ENCODE measurements at regions not wholly inside any gene's neighbourhood (a gene's known extent, or its start where the extent isn't known, plus 50 kb on each side); places are given as distances from the start of the nearest gene placed in this dataset.

DNA sequence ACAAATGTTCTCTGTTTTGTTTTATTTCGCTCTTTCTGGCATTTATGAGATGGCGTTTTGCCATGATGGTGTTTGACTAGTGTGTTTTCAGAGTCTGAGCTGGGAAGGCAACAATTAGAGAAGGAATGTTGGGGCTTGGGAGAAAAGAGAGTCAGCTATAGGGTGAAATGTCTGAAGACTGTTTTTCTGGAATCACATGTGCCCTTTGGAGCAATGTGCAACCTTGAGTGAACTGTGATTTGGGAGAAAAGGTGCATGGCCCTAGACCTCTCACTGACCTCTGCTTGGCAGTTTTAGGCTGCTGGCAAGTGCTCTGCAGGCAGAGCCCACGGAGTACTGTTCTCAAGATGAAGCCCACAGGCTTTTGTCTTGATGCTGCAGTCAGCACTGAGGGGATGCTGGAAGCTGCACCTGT lies 379.9 kb upstream of the PDE3A start:
- FAIRE-seq (no peak), ATAC-seq (no peak), DNase-seq (ENCODE audit: extremely low read depth in 1 of 4, low spot score in 3 of 4) (no peak)
- Histone ChIP-seq H3K27ac (ENCODE audit: extremely low read depth, low read depth, low read length) (no peak overlapping the region), H2AFZ (ENCODE audit: low read depth, low read length) (no peak overlapping the region), H3K27me3 (ENCODE audit: control insufficient read depth in 2 of 2, insufficient read depth in 2 of 2, low read length in 2 of 2) (no peaks in the 10 kb centered on the region), H3K79me2 (ENCODE audit: control insufficient read depth, insufficient read depth, low read length) (no peaks in the 10 kb centered on the region), H3K4me2 (ENCODE audit: insufficient read depth, low read length) (no peak overlapping the region), H4K20me1 (replicated peaks; ENCODE audit: control insufficient read depth, insufficient read depth, low read length) (no peaks in the 10 kb centered on the region), H3K4me3 (no peak overlapping the region), H3K9me3 (replicated peaks; ENCODE audit: control insufficient read depth, insufficient read depth, low read depth, low read length) (no peaks in the 10 kb centered on the region; the same call in 1 of the 2 replicates), H3K36me3 (ENCODE audit: control insufficient read depth, insufficient read depth, low read length) (no peaks in the 10 kb centered on the region), H3K9ac (ENCODE audit: insufficient read depth in 1 of 2, low read depth in 2 of 2, low read length in 2 of 2) (no peak overlapping the region), H3K9me1 (ENCODE audit: control insufficient read depth, insufficient read depth, low read length) (no peaks in the 10 kb centered on the region), H3K4me1 (replicated peaks in 1 of 2; ENCODE audit: control insufficient read depth in 2 of 2, insufficient read depth in 2 of 2, low read length in 2 of 2) (no peaks in the 10 kb centered on the region)
- intact Hi-C loops (cut with micrococcal nuclease) = no loop called here
- no TSS peak for BruUV-seq (replicated peaks)
- POLR2A ChIA-PET = no interaction called here
- TF ChIP-seq PBX2 (CRISPR knock-in tag; IDR thresholded peaks at IDR 0.05; ENCODE audit: low read depth) (no peak), PBX2 (tag; conservative IDR thresholded peaks at IDR 0.05; ENCODE audit: low read depth) (no peak), HINFP (tag; conservative IDR thresholded peaks at IDR 0.05; ENCODE audit: low read depth) (no peak), ZC3H8 (IDR thresholded peaks at IDR 0.05) (no peak), CREB3 (tag; conservative IDR thresholded peaks at IDR 0.05; ENCODE audit: low read depth) (no peak), PRPF4 (IDR thresholded peaks at IDR 0.05; ENCODE audit: insufficient read depth, low read depth, low read length, poor library complexity, severe bottlenecking) (no peak), SAP30 (IDR thresholded peaks at IDR 0.05; ENCODE audit: borderline replicate concordance, insufficient read depth, low read depth, low read length, poor library complexity, severe bottlenecking) (no peak), DMBX1 (CRISPR knock-in tag; IDR thresholded peaks at IDR 0.05; ENCODE audit: borderline replicate concordance) (no peak), SIRT6 (IDR thresholded peaks at IDR 0.05; ENCODE audit: low read depth, low read length) (no peak), SRSF7 (optimal IDR thresholded peaks at IDR 0.05; ENCODE audit: low read depth, low read length) (no peak)
- TF ChIP-seq, protein P1, sequence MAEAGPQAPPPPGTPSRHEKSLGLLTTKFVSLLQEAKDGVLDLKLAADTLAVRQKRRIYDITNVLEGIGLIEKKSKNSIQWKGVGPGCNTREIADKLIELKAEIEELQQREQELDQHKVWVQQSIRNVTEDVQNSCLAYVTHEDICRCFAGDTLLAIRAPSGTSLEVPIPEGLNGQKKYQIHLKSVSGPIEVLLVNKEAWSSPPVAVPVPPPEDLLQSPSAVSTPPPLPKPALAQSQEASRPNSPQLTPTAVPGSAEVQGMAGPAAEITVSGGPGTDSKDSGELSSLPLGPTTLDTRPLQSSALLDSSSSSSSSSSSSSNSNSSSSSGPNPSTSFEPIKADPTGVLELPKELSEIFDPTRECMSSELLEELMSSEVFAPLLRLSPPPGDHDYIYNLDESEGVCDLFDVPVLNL (CRISPR knock-in tag; IDR thresholded peaks at IDR 0.05; ENCODE audit: low read depth) = no peak
- CTCF ChIA-PET (ENCODE audit: low intra/inter-chr PET ratio) = no interaction called here
- 0% methylated on average over 2 of the region's 3 CpGs for WGBS (ENCODE audit: insufficient coverage, low coverage, missing lambda C conversion rate)
- in situ Hi-C loops (cut with MboI) = no loop called here

All from K562 (cell line).